Pancreas (tissue), 10 donors: ENCODE measurements at regions not wholly inside any gene's neighbourhood (a gene's known extent, or its start where the extent isn't known, plus 50 kb on each side); places are given as distances from the start of the nearest gene placed in this dataset.
A peak's percentile ranks its signal among the peaks of the same experiment; 100 is the strongest.

ENCODE experiments used
- ATAC-seq, 4 donors: fragments of 200-7000 bp; cut with Tn5 transposase; one replicate each; pipeline versions ENCODE4 v1.8.0 to v1.9.1; 2020; ENCODE audit warnings: mild to moderate bottlenecking in 4 of 4, moderate library complexity in 4 of 4
- DNase-seq, 6 donors: peaks; one replicate each; pipeline ENCODE4 v3.0.0-alpha.2; 2020
- FAIRE-seq: peaks from 2 replicates; lab custom pipeline; 2012; peaks lifted over from hg19 to GRCh38; lab: Jason Lieb, UNC
- H3K27ac ChIP-seq, 4 donors: fragments of 200-600 bp; sonication (generic); 1 replicate in 3 of 4; 2 replicates in 1 of 4; pipeline versions ENCODE4 v1.5.0 to v1.8.0; 2020
- H3K27me3 ChIP-seq, 4 donors: fragments of 200-600 bp; one replicate each; pipeline ENCODE4 v1.8.0; 2021
- H3K36me3 ChIP-seq, 3 donors: fragments of 200-600 bp; sonication (generic) in 1 of 3; one replicate each; pipeline versions ENCODE4 v1.5.0 to v1.8.0; 2020 to 2021
- H3K4me1 ChIP-seq, 3 donors: fragments of 200-600 bp; one replicate each; pipeline ENCODE4 v1.8.0; 2021
- H3K4me3 ChIP-seq, 4 donors: fragments of 200-600 bp; sonication (generic) in 2 of 4; one replicate each; pipeline versions ENCODE4 v1.5.0 to v1.8.0; 2020 to 2021
- H3K9me3 ChIP-seq, 4 donors: fragments of 200-600 bp; one replicate each; pipeline ENCODE4 v1.8.0; 2021
- WGBS, 2 donors: extraction: QIAGEN DNeasy Blood & Tissue Kit; methylation state at CpG; one replicate each; pipeline ENCODE4 v1.1.7; 2013; 5-methylcytosine and 5-hydroxymethylcytosine counted together
- intact Hi-C, 3 donors: fragments of 100-400 bp; cut with DNase I; formaldehyde crosslinking; loops; one replicate each; pipeline versions ENCODE4 v1.11.1 to v1.14.2; 2022
- TF ChIP-seq, protein P1 (sequence below), 4 donors: fragments of 200-600 bp; sonication (generic) in 3 of 4; IDR thresholded peaks; one replicate each; pipeline versions ENCODE4 v1.5.0 to v1.8.0; 2021; ENCODE audit warnings: antibody characterized with exemption in 4 of 4
- donor health status: healthy with polysubstance abuse.
- donor health status: DM: no; HTN: no; CAD: no; lungs with moderate emphysema.
- donor health status: DM: no; HTN: no; CAD: no.
- donor health status: control.
- donor health status: control.
- donor health status: Bipolar disorder and iron deficiency.
- donor health status: DM: yes; HTN: yes; CAD: no.
- donor health status: DM: no; HTN: no; CAD: no.
- donor health status: DM: no; HTN: no; CAD: no.
- donor health status: DM: yes; HTN: yes; CAD: no.

GRCh38 chr1:187465441-187465840, 636.7 kb downstream of the PLA2G4A start:
- H3K27me3 ChIP-seq = no peaks in the 10 kb centered on the region
- intact Hi-C loops = no loop called here
- no peak overlapping the region for H3K27ac ChIP-seq
- TF ChIP-seq, protein P1, sequence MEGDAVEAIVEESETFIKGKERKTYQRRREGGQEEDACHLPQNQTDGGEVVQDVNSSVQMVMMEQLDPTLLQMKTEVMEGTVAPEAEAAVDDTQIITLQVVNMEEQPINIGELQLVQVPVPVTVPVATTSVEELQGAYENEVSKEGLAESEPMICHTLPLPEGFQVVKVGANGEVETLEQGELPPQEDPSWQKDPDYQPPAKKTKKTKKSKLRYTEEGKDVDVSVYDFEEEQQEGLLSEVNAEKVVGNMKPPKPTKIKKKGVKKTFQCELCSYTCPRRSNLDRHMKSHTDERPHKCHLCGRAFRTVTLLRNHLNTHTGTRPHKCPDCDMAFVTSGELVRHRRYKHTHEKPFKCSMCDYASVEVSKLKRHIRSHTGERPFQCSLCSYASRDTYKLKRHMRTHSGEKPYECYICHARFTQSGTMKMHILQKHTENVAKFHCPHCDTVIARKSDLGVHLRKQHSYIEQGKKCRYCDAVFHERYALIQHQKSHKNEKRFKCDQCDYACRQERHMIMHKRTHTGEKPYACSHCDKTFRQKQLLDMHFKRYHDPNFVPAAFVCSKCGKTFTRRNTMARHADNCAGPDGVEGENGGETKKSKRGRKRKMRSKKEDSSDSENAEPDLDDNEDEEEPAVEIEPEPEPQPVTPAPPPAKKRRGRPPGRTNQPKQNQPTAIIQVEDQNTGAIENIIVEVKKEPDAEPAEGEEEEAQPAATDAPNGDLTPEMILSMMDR (IDR thresholded peaks at IDR 0.05) = no peak
- no peak for ATAC-seq
- FAIRE-seq = no peak
- 50 to 70% methylated on average over 2 of the region's 2 CpGs for WGBS, 2 donors
- no peaks in the 10 kb centered on the region for H3K36me3 ChIP-seq
- H3K4me1 ChIP-seq = no peaks in the 10 kb centered on the region
- no peaks in the 10 kb centered on the region for H3K9me3 ChIP-seq
- DNase-seq = no peak
- no peak overlapping the region for H3K4me3 ChIP-seq

- Histone ChIP-seq H3K4me1 (no peaks in the 10 kb centered on the region), H3K27ac (no peak overlapping the region), H3K9me3 (no peaks in the 10 kb centered on the region), H3K27me3 (no peaks in the 10 kb centered on the region), H3K4me3 (no peak overlapping the region), H3K36me3 (no peaks in the 10 kb centered on the region)
- ATAC-seq (no peak), DNase-seq (no peak), FAIRE-seq (no peak)
- TF ChIP-seq, protein P1 (IDR thresholded peaks at IDR 0.05) = no peak
- WGBS, 2 donors = 50 to 63% methylated on average over 2 of the region's 2 CpGs
- intact Hi-C loops = no loop called here
These were observed 641.1 kb downstream of the PLA2G4A start for GRCh38 chr1:187469836-187470235.

GRCh38 chr1:187471555-187471954, 642.8 kb downstream of the PLA2G4A start:
- Histone ChIP-seq H3K4me1 (no peaks in the 10 kb centered on the region), H3K36me3 (no peaks in the 10 kb centered on the region), H3K27me3 (no peaks in the 10 kb centered on the region), H3K27ac (no peak overlapping the region), H3K4me3 (no peak overlapping the region), H3K9me3 (no peaks in the 10 kb centered on the region)
- no peak for ATAC-seq
- TF ChIP-seq, protein P1 (IDR thresholded peaks at IDR 0.05) = no peak
- no peak for DNase-seq
- intact Hi-C loops = no loop called here
- no peak for FAIRE-seq
- 69 to 81% methylated on average over 2 of the region's 2 CpGs for WGBS, 2 donors

GRCh38 chr1:187474336-187474735, 645.6 kb downstream of the PLA2G4A start:
- DNase-seq = no peak
- H3K4me3 ChIP-seq = no peak overlapping the region
- H3K4me1 ChIP-seq = no peaks in the 10 kb centered on the region
- H3K36me3 ChIP-seq = no peaks in the 10 kb centered on the region
- no peak overlapping the region for H3K27ac ChIP-seq
- ATAC-seq = no peak
- no peaks in the 10 kb centered on the region for H3K9me3 ChIP-seq
- 11 to 13% methylated on average over 2 of the region's 2 CpGs for WGBS, 2 donors
- TF ChIP-seq, protein P1 (IDR thresholded peaks at IDR 0.05) = no peak
- intact Hi-C loops = no loop called here
- FAIRE-seq = no peak
- H3K27me3 ChIP-seq = no peaks in the 10 kb centered on the region

- Histone ChIP-seq H3K36me3 (no peaks in the 10 kb centered on the region), H3K4me3 (no peak overlapping the region), H3K9me3 (no peaks in the 10 kb centered on the region), H3K4me1 (no peaks in the 10 kb centered on the region), H3K27me3 (no peaks in the 10 kb centered on the region), H3K27ac (no peak overlapping the region)
- intact Hi-C loops = no loop called here
- peak in 1 of 4 donors; percentile 59 for ATAC-seq
- no peak for FAIRE-seq
- TF ChIP-seq, protein P1 (IDR thresholded peaks at IDR 0.05) = peak in 3 of 4 donors; percentile 13 to 15 (median 15)
- WGBS, 2 donors = 30 to 41% methylated on average over 3 of the region's 3 CpGs
- no peak for DNase-seq
These were observed 647.9 kb downstream of the PLA2G4A start for GRCh38 chr1:187476671-187477070.
